Endothelial cell of umbilical vein (primary cell): ENCODE measurements at regions not wholly inside any gene's neighbourhood (a gene's known extent, or its start where the extent isn't known, plus 50 kb on each side); places are given as distances from the start of the nearest gene placed in this dataset.

Experiments used
- POLR2A ChIP-seq: IDR thresholded peaks from 2 replicates; pipeline ENCODE4 v1.6.1; 2012; ENCODE audit warnings: low read depth, mild to moderate bottlenecking, control low read depth, low read length
- POLR2AphosphoS5 ChIP-seq: IDR thresholded peaks from 2 replicates; pipeline ENCODE4 v1.6.1; 2012; ENCODE audit warnings: low read depth, mild to moderate bottlenecking, control low read depth, low read length, moderate library complexity; ENCODE audit not compliant: insufficient read depth
- TF ChIP-seq, protein P1 (sequence below), 2 donors: IDR thresholded peaks; 1 replicate in 1 of 2; 2 replicates in 1 of 2; pipeline ENCODE4 v1.5.1; 2011; ENCODE audit warnings: low read length in 2 of 2, mild to moderate bottlenecking in 2 of 2, moderate library complexity in 2 of 2, control low read depth in 1 of 2, inconsistent platforms in 1 of 2, low read depth in 1 of 2; ENCODE audit not compliant: insufficient read depth in 1 of 2; ENCODE audit errors: extremely low read depth in 1 of 2

DNA sequence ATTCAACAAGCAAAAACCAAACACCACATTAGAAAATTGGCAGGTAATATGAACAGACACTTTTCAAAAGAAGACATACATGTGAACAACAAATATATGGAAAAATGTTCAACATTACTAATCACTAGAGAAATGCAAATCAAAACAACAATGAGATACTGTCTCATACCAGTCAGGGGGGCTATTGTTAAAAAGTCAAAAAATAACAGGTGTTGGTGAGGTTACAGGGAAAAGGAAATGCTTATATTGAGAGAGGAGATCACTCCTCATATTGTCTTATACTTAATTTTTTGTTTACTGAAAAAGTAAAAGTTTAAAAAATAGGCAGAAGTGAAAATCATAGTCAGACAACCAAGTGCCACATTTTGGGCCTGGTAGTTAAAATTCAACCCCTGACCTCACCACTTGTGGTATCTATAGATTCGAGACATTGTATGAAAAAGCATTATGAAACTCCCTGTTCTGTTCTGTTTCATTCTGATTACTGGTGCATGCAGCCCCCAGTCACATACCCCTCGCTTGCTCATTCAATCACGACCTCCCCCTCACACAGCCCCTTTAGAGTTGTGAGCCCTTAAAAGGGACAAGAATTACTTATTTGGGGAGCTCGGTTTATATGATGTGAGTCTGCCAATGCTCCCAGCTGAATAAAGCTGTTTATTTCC, 153.7 kb upstream of the FGF16 start:
- TF ChIP-seq, protein P1, sequence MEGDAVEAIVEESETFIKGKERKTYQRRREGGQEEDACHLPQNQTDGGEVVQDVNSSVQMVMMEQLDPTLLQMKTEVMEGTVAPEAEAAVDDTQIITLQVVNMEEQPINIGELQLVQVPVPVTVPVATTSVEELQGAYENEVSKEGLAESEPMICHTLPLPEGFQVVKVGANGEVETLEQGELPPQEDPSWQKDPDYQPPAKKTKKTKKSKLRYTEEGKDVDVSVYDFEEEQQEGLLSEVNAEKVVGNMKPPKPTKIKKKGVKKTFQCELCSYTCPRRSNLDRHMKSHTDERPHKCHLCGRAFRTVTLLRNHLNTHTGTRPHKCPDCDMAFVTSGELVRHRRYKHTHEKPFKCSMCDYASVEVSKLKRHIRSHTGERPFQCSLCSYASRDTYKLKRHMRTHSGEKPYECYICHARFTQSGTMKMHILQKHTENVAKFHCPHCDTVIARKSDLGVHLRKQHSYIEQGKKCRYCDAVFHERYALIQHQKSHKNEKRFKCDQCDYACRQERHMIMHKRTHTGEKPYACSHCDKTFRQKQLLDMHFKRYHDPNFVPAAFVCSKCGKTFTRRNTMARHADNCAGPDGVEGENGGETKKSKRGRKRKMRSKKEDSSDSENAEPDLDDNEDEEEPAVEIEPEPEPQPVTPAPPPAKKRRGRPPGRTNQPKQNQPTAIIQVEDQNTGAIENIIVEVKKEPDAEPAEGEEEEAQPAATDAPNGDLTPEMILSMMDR (IDR thresholded peaks at IDR 0.05; ENCODE audit: extremely low read depth in 1 of 2, insufficient read depth in 1 of 2, low read depth in 1 of 2, low read length in 2 of 2): no peak
- TF ChIP-seq POLR2AphosphoS5: no peak
- TF ChIP-seq POLR2A: no peak
